ENCODE measurements at regions not wholly inside any gene's neighbourhood (a gene's known extent, or its start where the extent isn't known, plus 50 kb on each side); places are given as distances from the start of the nearest gene placed in this dataset.

GRCh38 chr6:14957355-14958059 is 288.4 kb upstream of the JARID2 start:
- Mint-ChIP-seq H3K27me3 (ENCODE audit: insufficient read depth, low read depth, poor library complexity) (peaks cover 2% of the 10 kb centered on the region), H3K4me3 (no peak overlapping the region), H3K36me3 (ENCODE audit: low read depth) (peaks cover 14% of the 10 kb centered on the region; the same call in 2 of the 3 replicates), H3K4me1 (no peaks in the 10 kb centered on the region), H3K27ac (no peak overlapping the region), H3K9me3 (peaks cover 5% of the 10 kb centered on the region; the same call in 2 of the 3 replicates)
- no peak for ATAC-seq
- no peak overlapping the region for H3K4me2 ChIP-seq
- H3K4me3 ChIP-seq, result no peak overlapping the region
- H3K4me1 ChIP-seq (ENCODE audit: insufficient read depth), result no peaks in the 10 kb centered on the region
- DNase-seq (ENCODE audit: low spot score), result no peak
- no peaks in the 10 kb centered on the region for H3K27me3 ChIP-seq (ENCODE audit: insufficient read depth)
- H3K27ac ChIP-seq (ENCODE audit: low read depth), result no peak overlapping the region; the same call in 1 of the 2 replicates
- H2AFZ ChIP-seq, result no peak overlapping the region
- 0 out of 2 replicates have a peak, but pooled peaks cover 4% of the 10 kb centered on the region for H3F3A ChIP-seq (replicated peaks; ENCODE audit: low read depth)
- no peak for TF ChIP-seq CREB1 (CRISPR knock-in tag; IDR thresholded peaks at IDR 0.05; ENCODE audit: low read depth)
- TF ChIP-seq EZH2 (IDR thresholded peaks at IDR 0.05; ENCODE audit: low read depth, unreplicated experiment), result no peak
- no peak for TF ChIP-seq NANOG (IDR thresholded peaks at IDR 0.05; ENCODE audit: borderline replicate concordance)
- no peak for TF ChIP-seq POLR2AphosphoS5 (IDR thresholded peaks at IDR 0.05; ENCODE audit: low read depth)
- H3K9me2 ChIP-seq (ENCODE audit: insufficient read depth), result no peaks in the 10 kb centered on the region
- no peaks in the 10 kb centered on the region; the same call in 1 of the 2 replicates for H3K36me3 ChIP-seq (ENCODE audit: insufficient read depth)
- no peaks in the 10 kb centered on the region for H4K20me1 ChIP-seq (replicated peaks; ENCODE audit: insufficient read depth)
- no peaks in the 10 kb centered on the region for H3K79me2 ChIP-seq (replicated peaks; ENCODE audit: insufficient read depth)

GRCh38 chr6:14959324-14959885 is 286.5 kb upstream of the JARID2 start:
- H3K27ac ChIP-seq (ENCODE audit: low read depth), result no peak overlapping the region
- H3K79me2 ChIP-seq (replicated peaks; ENCODE audit: insufficient read depth), result no peaks in the 10 kb centered on the region; the same call in 1 of the 2 replicates
- H3K4me1 ChIP-seq (ENCODE audit: insufficient read depth), result peaks cover under 1% of the 10 kb centered on the region; the same call in 1 of the 2 replicates
- H3K4me3 Mint-ChIP-seq, result no peak overlapping the region
- no peaks in the 10 kb centered on the region for H3F3A ChIP-seq (replicated peaks; ENCODE audit: low read depth)
- ATAC-seq (no peak), DNase-seq (ENCODE audit: low spot score) (no peak)
- H3K36me3 ChIP-seq (ENCODE audit: insufficient read depth), result no peaks in the 10 kb centered on the region; the same call in 1 of the 2 replicates
- peaks cover 1% of the 10 kb centered on the region; the same call in 2 of the 3 replicates for H3K4me1 Mint-ChIP-seq
- H3K4me3 ChIP-seq, result no peak overlapping the region
- H3K27me3 Mint-ChIP-seq (ENCODE audit: insufficient read depth, low read depth, poor library complexity), result peaks cover 1% of the 10 kb centered on the region
- H4K20me1 ChIP-seq (replicated peaks; ENCODE audit: insufficient read depth), result no peaks in the 10 kb centered on the region
- no peak overlapping the region for H3K4me2 ChIP-seq
- no peaks in the 10 kb centered on the region for H3K27me3 ChIP-seq (ENCODE audit: insufficient read depth)
- H3K27ac Mint-ChIP-seq, result no peak overlapping the region
- H2AFZ ChIP-seq, result no peak overlapping the region
- H3K36me3 Mint-ChIP-seq (ENCODE audit: low read depth), result peaks cover 10% of the 10 kb centered on the region; the same call in 2 of the 3 replicates
- peaks cover 6% of the 10 kb centered on the region for H3K9me3 Mint-ChIP-seq
- no peaks in the 10 kb centered on the region for H3K9me2 ChIP-seq (ENCODE audit: insufficient read depth)
- TF ChIP-seq REST (IDR thresholded peaks at IDR 0.05; ENCODE audit: unreplicated experiment) (no peak), ZNF114 (CRISPR knock-in tag; IDR thresholded peaks at IDR 0.05) (no peak), ZNF462 (CRISPR knock-in tag; IDR thresholded peaks at IDR 0.05) (no peak), ZNF331 (CRISPR knock-in tag; IDR thresholded peaks at IDR 0.05; ENCODE audit: low read depth) (no peak), EZH2phosphoT487 (IDR thresholded peaks at IDR 0.05; ENCODE audit: unreplicated experiment) (no peak), STAT1 (IDR thresholded peaks at IDR 0.05; ENCODE audit: unreplicated experiment) (no peak)
